ENCODE measurements at regions not wholly inside any gene's neighbourhood (a gene's known extent, or its start where the extent isn't known, plus 50 kb on each side); places are given as distances from the start of the nearest gene placed in this dataset.

DNA sequence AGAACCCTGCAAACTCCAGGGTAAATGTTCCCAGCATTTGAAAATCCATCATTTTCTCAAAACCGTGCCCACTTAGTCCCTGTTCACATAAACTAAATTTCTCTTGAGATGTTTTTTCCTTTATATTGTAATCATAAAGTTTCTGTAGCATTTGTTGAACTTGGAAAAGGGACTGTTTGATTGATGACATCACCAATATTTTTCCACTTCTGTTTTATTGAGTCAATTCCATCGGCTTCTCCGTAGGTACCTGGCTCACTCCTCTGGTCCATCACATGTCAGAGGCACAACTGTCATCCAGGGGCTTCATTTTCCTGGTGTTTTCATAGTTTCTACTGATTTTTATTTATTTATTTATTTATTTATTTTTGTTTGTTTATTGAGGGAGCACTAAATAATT is 462.5 kb upstream of the PFKP start:
- no peak for TF ChIP-seq FOXK2 (IDR thresholded peaks at IDR 0.05)
- no peak for TF ChIP-seq FOXM1 (IDR thresholded peaks at IDR 0.05; ENCODE audit: borderline replicate concordance)
